K562 (cell line): ENCODE measurements at regions not wholly inside any gene's neighbourhood (a gene's known extent, or its start where the extent isn't known, plus 50 kb on each side); places are given as distances from the start of the nearest gene placed in this dataset.

ENCODE experiments used
- ATAC-seq: fragments of 200-7000 bp; cut with Tn5 transposase; 3 replicates; pipeline ENCODE4 v1.9.1; 2020; ENCODE audit warnings: moderate library complexity
- BruUV-seq: library from RNA; stranded (reverse); fragments of 400-500 nt; replicated peaks from 2 replicates; lab custom pipeline; 2021; lab: Mats Ljungman, UMichigan
- CTCF ChIA-PET: fragments of 300-600 bp; formaldehyde crosslinking; extraction: SDS; loops from one replicate; lab custom pipeline; 2021; ENCODE audit warnings: low intra/inter-chr PET ratio; lab: Yijun Ruan, JAX
- POLR2A ChIA-PET: fragments of 300-600, 350-650 bp; sonication (Branson Sonifier 250); formaldehyde crosslinking; extraction: SDS; loops from one replicate; lab custom pipeline; 2021; ENCODE audit warnings: antibody characterized with exemption, inconsistent platforms; lab: Yijun Ruan, JAX
- DNase-seq, 4 experiments: peaks; one replicate each; pipeline versions ENCODE4 v3.0.0 to v3.0.0-alpha.2; 2011 to 2018; ENCODE audit warnings: low spot score in 3 of 4, mixed read lengths in 3 of 4; ENCODE audit errors: extremely low read depth in 1 of 4
- FAIRE-seq: peaks from 2 replicates; lab custom pipeline; 2011; peaks lifted over from hg19 to GRCh38; lab: Jason Lieb, UNC
- H2AFZ ChIP-seq: 2 replicates; pipeline ENCODE4 v1.6.0; 2011; ENCODE audit warnings: low read depth, low read length, control low read depth, inconsistent platforms
- H3K27ac ChIP-seq: fragments of 200-600 bp; 3 replicates; pipeline ENCODE4 v1.8.0; 2011; ENCODE audit warnings: low read depth, mild to moderate bottlenecking, control low read depth, inconsistent platforms, low read length, moderate library complexity, mixed read lengths; ENCODE audit errors: extremely low read depth
- H3K27me3 ChIP-seq, 2 experiments: fragments of 300-600 bp in 1 of 2; 2 replicates in 1 of 2; 3 replicates in 1 of 2; pipeline versions ENCODE4 v1.6.0 to v1.8.0; 2011; ENCODE audit warnings: inconsistent platforms in 2 of 2, low read length in 2 of 2, mild to moderate bottlenecking in 1 of 2, mixed read lengths in 1 of 2, moderate library complexity in 1 of 2; ENCODE audit not compliant: control insufficient read depth in 2 of 2, insufficient read depth in 2 of 2
- H3K36me3 ChIP-seq: fragments of 300-600 bp; 3 replicates; pipeline ENCODE4 v1.8.0; 2011; ENCODE audit warnings: mild to moderate bottlenecking, low read length, inconsistent platforms; ENCODE audit not compliant: control insufficient read depth, insufficient read depth
- H3K4me1 ChIP-seq, 2 experiments: fragments of 200-600 bp in 1 of 2; replicated peaks in 1 of 2; 2 replicates in 1 of 2; 3 replicates in 1 of 2; pipeline versions ENCODE4 v1.5.1 to v1.8.0; 2011; ENCODE audit warnings: inconsistent platforms in 2 of 2, low read length in 2 of 2, mild to moderate bottlenecking in 1 of 2, mixed read lengths in 1 of 2, moderate library complexity in 1 of 2; ENCODE audit not compliant: control insufficient read depth in 2 of 2, insufficient read depth in 2 of 2
- H3K4me2 ChIP-seq: 2 replicates; pipeline ENCODE4 v1.6.1; 2011; ENCODE audit warnings: low read length, control low read depth, inconsistent platforms, mixed read lengths; ENCODE audit not compliant: insufficient read depth
- H3K4me3 ChIP-seq: fragments of 200-600 bp; sonication (generic), shearing (Covaris generic); 2 replicates; pipeline ENCODE4 v1.5.1; 2016; ENCODE audit warnings: control low read depth, inconsistent platforms
- H3K79me2 ChIP-seq: fragments of 200-600 bp; 3 replicates; pipeline ENCODE4 v1.8.0; 2011; ENCODE audit warnings: low read length, inconsistent platforms; ENCODE audit not compliant: control insufficient read depth, insufficient read depth
- H3K9ac ChIP-seq, 2 experiments: 2 replicates each; pipeline versions ENCODE4 v1.6.0 to v1.6.1; 2011; ENCODE audit warnings: low read depth in 2 of 2, low read length in 2 of 2, control low read depth in 1 of 2, inconsistent platforms in 1 of 2, mild to moderate bottlenecking in 1 of 2, mixed read lengths in 1 of 2; ENCODE audit not compliant: insufficient read depth in 1 of 2
- H3K9me1 ChIP-seq: one replicate; pipeline ENCODE4 v1.6.0; 2011; ENCODE audit warnings: inconsistent platforms, mild to moderate bottlenecking, low read length, moderate library complexity; ENCODE audit not compliant: control insufficient read depth, insufficient read depth
- H3K9me3 ChIP-seq: replicated peaks from 2 replicates; pipeline ENCODE4 v1.5.1; 2011; ENCODE audit warnings: low read depth, low read length, inconsistent platforms; ENCODE audit not compliant: control insufficient read depth, insufficient read depth
- H4K20me1 ChIP-seq: replicated peaks from 2 replicates; pipeline ENCODE4 v1.6.1; 2011; ENCODE audit warnings: low read length, inconsistent platforms, mixed read lengths; ENCODE audit not compliant: control insufficient read depth, insufficient read depth
- FOXJ2 ChIP-seq: fragments of 200-800 bp; sonication (Bioruptor generic); IDR thresholded peaks from 2 replicates; pipeline ENCODE4 v1.6.1; 2016; ENCODE audit warnings: missing genetic modification characterization, missing compliant biosample characterization
- OTX1 ChIP-seq: fragments of 450-650 bp; formaldehyde crosslinking; IDR thresholded peaks from 2 replicates; pipeline ENCODE4 v1.4.0; 2022; ENCODE audit warnings: mild to moderate bottlenecking
- PRPF4 ChIP-seq: fragments of 200-400 bp; formaldehyde crosslinking; IDR thresholded peaks from one replicate; pipeline ENCODE4 v1.6.1; 2017; ENCODE audit warnings: low read length, low read depth, mild to moderate bottlenecking; ENCODE audit not compliant: insufficient read depth, poor library complexity, severe bottlenecking
- SMARCA4 ChIP-seq: fragments of 450-650 bp; IDR thresholded peaks from 2 replicates; pipeline ENCODE4 v1.6.1; 2016
- TCF7 ChIP-seq: sonication (generic); IDR thresholded peaks from 2 replicates; pipeline ENCODE4 v1.6.1; 2016; ENCODE audit warnings: antibody characterized with exemption, borderline replicate concordance
- ZNF197 ChIP-seq: fragments of 200-800 bp; sonication (Bioruptor generic); IDR thresholded peaks from 2 replicates; pipeline ENCODE4 v1.6.1; 2016; ENCODE audit warnings: low read depth, missing genetic modification characterization, missing compliant biosample characterization
- WGBS: fragments of 100-300 bp; shearing (Covaris generic); methylation state at CpG from one replicate; pipeline ENCODE4 v1.1.6; 2016; ENCODE audit warnings: low coverage, mixed read lengths; ENCODE audit not compliant: insufficient coverage; ENCODE audit errors: missing lambda C conversion rate; 5-methylcytosine and 5-hydroxymethylcytosine counted together
- in situ Hi-C: fragments of 300-500 bp; cut with MboI; formaldehyde crosslinking; loops from 4 replicates; pipeline ENCODE4 v1.15.0; 2018; ENCODE audit warnings: inconsistent platforms, mixed read lengths
- intact Hi-C: fragments of 100-400 bp; cut with micrococcal nuclease; formaldehyde crosslinking; loops from 2 replicates; pipeline ENCODE4 v1.14.2; 2022
- TF ChIP-seq, protein P1 (sequence below): sonication (generic); formaldehyde crosslinking; IDR thresholded peaks from 2 replicates; pipeline ENCODE4 v1.8.0; 2022; ENCODE audit warnings: mild to moderate bottlenecking, missing genetic modification reagents
- TF ChIP-seq, protein P2 (sequence below): fragments of 450-650 bp; formaldehyde crosslinking; IDR thresholded peaks from 2 replicates; pipeline ENCODE4 v1.4.0; 2020; ENCODE audit warnings: mild to moderate bottlenecking, moderate library complexity
- TF ChIP-seq, protein P3 (sequence below), 2 experiments: fragments of 200-800 bp in 1 of 2; sonication (Bioruptor generic) in 1 of 2; sonication (generic) in 1 of 2; formaldehyde crosslinking in 1 of 2; IDR thresholded peaks in 1 of 2; conservative IDR thresholded peaks in 1 of 2; 2 replicates each; pipeline versions ENCODE4 v1.5.0 to v1.6.1; 2016 to 2020; ENCODE audit warnings: missing compliant biosample characterization in 1 of 2, missing genetic modification characterization in 1 of 2, missing genetic modification reagents in 1 of 2
- TF ChIP-seq, protein P4 (sequence below): fragments of 250-450 bp; sonication (Bioruptor Pico); IDR thresholded peaks from 2 replicates; pipeline ENCODE4 v1.8.0; 2021; ENCODE audit warnings: mild to moderate bottlenecking, moderate library complexity

DNA sequence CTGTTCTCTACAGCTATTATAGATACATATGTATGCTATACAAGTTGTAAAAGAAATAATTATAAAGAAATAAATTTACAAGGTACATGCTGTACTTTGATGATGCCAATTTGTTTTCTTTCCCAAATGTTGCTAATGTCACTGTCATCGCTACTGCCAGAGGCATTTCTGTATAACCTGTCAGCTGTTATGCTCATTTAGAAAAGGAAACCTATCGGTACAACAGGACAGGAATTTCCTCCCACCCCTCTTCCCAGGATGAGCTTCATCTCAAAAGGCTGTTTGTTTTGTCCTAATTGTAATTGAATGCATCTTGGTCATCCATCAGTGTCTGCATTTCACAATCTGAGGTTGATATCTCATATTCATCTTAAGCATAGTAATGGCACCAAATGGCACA is 975.7 kb downstream of the TTLL7 start:
- WGBS: 0% methylated on average over 2 of the region's 2 CpGs
- POLR2A ChIA-PET: no interaction called here
- DNase-seq (no peak), FAIRE-seq (no peak)
- BruUV-seq: no TSS peak
- TF ChIP-seq, protein P1, sequence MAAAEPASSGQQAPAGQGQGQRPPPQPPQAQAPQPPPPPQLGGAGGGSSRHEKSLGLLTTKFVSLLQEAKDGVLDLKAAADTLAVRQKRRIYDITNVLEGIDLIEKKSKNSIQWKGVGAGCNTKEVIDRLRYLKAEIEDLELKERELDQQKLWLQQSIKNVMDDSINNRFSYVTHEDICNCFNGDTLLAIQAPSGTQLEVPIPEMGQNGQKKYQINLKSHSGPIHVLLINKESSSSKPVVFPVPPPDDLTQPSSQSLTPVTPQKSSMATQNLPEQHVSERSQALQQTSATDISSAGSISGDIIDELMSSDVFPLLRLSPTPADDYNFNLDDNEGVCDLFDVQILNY (CRISPR knock-in tag): no peak
- TF ChIP-seq SMARCA4: no peak
- TF ChIP-seq OTX1 (CRISPR knock-in tag): no peak
- TF ChIP-seq FOXJ2 (tag): no peak
- TF ChIP-seq, protein P2, sequence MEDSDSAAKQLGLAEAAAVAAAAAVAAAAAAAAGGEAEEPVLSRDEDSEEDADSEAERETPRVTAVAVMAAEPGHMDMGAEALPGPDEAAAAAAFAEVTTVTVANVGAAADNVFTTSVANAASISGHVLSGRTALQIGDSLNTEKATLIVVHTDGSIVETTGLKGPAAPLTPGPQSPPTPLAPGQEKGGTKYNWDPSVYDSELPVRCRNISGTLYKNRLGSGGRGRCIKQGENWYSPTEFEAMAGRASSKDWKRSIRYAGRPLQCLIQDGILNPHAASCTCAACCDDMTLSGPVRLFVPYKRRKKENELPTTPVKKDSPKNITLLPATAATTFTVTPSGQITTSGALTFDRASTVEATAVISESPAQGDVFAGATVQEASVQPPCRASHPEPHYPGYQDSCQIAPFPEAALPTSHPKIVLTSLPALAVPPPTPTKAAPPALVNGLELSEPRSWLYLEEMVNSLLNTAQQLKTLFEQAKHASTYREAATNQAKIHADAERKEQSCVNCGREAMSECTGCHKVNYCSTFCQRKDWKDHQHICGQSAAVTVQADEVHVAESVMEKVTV (CRISPR knock-in tag): no peak
- no peak for TF ChIP-seq ZNF197 (CRISPR knock-in tag)
- TF ChIP-seq, protein P3, sequence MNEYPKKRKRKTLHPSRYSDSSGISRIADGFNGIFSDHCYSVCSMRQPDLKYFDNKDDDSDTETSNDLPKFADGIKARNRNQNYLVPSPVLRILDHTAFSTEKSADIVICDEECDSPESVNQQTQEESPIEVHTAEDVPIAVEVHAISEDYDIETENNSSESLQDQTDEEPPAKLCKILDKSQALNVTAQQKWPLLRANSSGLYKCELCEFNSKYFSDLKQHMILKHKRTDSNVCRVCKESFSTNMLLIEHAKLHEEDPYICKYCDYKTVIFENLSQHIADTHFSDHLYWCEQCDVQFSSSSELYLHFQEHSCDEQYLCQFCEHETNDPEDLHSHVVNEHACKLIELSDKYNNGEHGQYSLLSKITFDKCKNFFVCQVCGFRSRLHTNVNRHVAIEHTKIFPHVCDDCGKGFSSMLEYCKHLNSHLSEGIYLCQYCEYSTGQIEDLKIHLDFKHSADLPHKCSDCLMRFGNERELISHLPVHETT (CRISPR knock-in tag; conservative IDR thresholded peaks at IDR 0.05 in 1 of 2, IDR thresholded peaks at IDR 0.05 in 1 of 2): no peak
- TF ChIP-seq, protein P4, sequence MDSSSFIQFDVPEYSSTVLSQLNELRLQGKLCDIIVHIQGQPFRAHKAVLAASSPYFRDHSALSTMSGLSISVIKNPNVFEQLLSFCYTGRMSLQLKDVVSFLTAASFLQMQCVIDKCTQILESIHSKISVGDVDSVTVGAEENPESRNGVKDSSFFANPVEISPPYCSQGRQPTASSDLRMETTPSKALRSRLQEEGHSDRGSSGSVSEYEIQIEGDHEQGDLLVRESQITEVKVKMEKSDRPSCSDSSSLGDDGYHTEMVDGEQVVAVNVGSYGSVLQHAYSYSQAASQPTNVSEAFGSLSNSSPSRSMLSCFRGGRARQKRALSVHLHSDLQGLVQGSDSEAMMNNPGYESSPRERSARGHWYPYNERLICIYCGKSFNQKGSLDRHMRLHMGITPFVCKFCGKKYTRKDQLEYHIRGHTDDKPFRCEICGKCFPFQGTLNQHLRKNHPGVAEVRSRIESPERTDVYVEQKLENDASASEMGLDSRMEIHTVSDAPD: no peak
- TF ChIP-seq TCF7: no peak
- no peak for TF ChIP-seq PRPF4
- TF ChIP-seq, all 486 proteins: peak for 0
- H3K79me2 ChIP-seq: no peaks in the 10 kb centered on the region
- no peak for ATAC-seq
- CTCF ChIA-PET: no interaction called here
- H3K27ac ChIP-seq: no peak overlapping the region
- H3K4me1 ChIP-seq: no peaks in the 10 kb centered on the region
- no peak overlapping the region for H3K9ac ChIP-seq
- no peak overlapping the region for H3K4me3 ChIP-seq
- in situ Hi-C loops: no loop called here
- intact Hi-C loops: no loop called here
- H4K20me1 ChIP-seq: no peaks in the 10 kb centered on the region
- no peaks in the 10 kb centered on the region for H3K27me3 ChIP-seq
- H3K9me3 ChIP-seq: no peaks in the 10 kb centered on the region
- H3K36me3 ChIP-seq: no peaks in the 10 kb centered on the region
- H3K9me1 ChIP-seq: no peaks in the 10 kb centered on the region
- no peak overlapping the region for H3K4me2 ChIP-seq
- H2AFZ ChIP-seq: no peak overlapping the region
